ENCODE measurements at regions not wholly inside any gene's neighbourhood (a gene's known extent, or its start where the extent isn't known, plus 50 kb on each side); places are given as distances from the start of the nearest gene placed in this dataset.

GRCh38 chr20:16672299-16672698, 57.5 kb upstream of the SNRPB2 start:
- WGBS, 5 donors: 69 to 95% (median 79%) methylated on average over 4 of the region's 4 CpGs
- intact Hi-C loops (cut with DNase I; ENCODE audit: low total_unique reads): no loop called here
- Histone ChIP-seq H3K4me1 (no peaks in the 10 kb centered on the region), H3K36me3 (no peaks in the 10 kb centered on the region), H3K27me3 (replicated peaks in 1 of 7) (no peaks in the 10 kb centered on the region), H3K4me3 (no peak overlapping the region), H3K9me3 (peaks cover 0 to 40% (median 5%) of the 10 kb centered on the region in 8 donors), H3K27ac (no peak overlapping the region)
- TF ChIP-seq POLR2AphosphoS5 (IDR thresholded peaks at IDR 0.05) (no peak), CTCF (IDR thresholded peaks at IDR 0.05 in 8 of 11, conservative IDR thresholded peaks at IDR 0.05 in 3 of 11) (no peak), POLR2A (IDR thresholded peaks at IDR 0.05) (no peak)
- no peak for DNase-seq

- DNase-seq: no peak
- Histone ChIP-seq H3K27ac (no peak overlapping the region), H3K9me3 (peaks cover 0 to 39% (median 5%) of the 10 kb centered on the region in 8 donors), H3K4me3 (no peak overlapping the region), H3K4me1 (no peaks in the 10 kb centered on the region), H3K27me3 (replicated peaks in 1 of 7) (no peaks in the 10 kb centered on the region), H3K36me3 (no peaks in the 10 kb centered on the region)
- intact Hi-C loops (cut with DNase I; ENCODE audit: low total_unique reads): no loop called here
- TF ChIP-seq CTCF (IDR thresholded peaks at IDR 0.05 in 8 of 11, conservative IDR thresholded peaks at IDR 0.05 in 3 of 11) (no peak), POLR2A (IDR thresholded peaks at IDR 0.05) (no peak), POLR2AphosphoS5 (IDR thresholded peaks at IDR 0.05) (no peak)
- WGBS, 5 donors: 52 to 86% (median 77%) methylated on average over 4 of the region's 4 CpGs
These were observed 58.1 kb upstream of the SNRPB2 start for GRCh38 chr20:16671753-16672152.

GRCh38 chr20:16666272-16666671, 63.6 kb upstream of the SNRPB2 start:
- H3K27me3 ChIP-seq (replicated peaks in 1 of 7): peaks cover 0 to 11% (median 0%) of the 10 kb centered on the region in 7 donors
- no peak for DNase-seq
- peaks cover 0 to 11% (median 2%) of the 10 kb centered on the region in 8 donors for H3K9me3 ChIP-seq
- TF ChIP-seq POLR2AphosphoS5 (IDR thresholded peaks at IDR 0.05) (no peak), POLR2A (IDR thresholded peaks at IDR 0.05) (no peak), CTCF (IDR thresholded peaks at IDR 0.05 in 8 of 11, conservative IDR thresholded peaks at IDR 0.05 in 3 of 11) (no peak)
- no peaks in the 10 kb centered on the region for H3K36me3 ChIP-seq
- no peaks in the 10 kb centered on the region for H3K4me1 ChIP-seq
- intact Hi-C loops (cut with DNase I; ENCODE audit: low total_unique reads): no loop called here
- 35 to 75% (median 57%) methylated on average over 3 of the region's 3 CpGs for WGBS, 5 donors
- no peak overlapping the region for H3K27ac ChIP-seq
- no peak overlapping the region for H3K4me3 ChIP-seq

GRCh38 chr20:16664020-16664419, 65.8 kb upstream of the SNRPB2 start:
- peaks cover 0 to 6% (median 0%) of the 10 kb centered on the region in 8 donors for H3K9me3 ChIP-seq
- no peak for DNase-seq
- peaks cover 0 to 12% (median 0%) of the 10 kb centered on the region in 7 donors for H3K27me3 ChIP-seq (replicated peaks in 1 of 7)
- H3K36me3 ChIP-seq: no peaks in the 10 kb centered on the region
- no peak overlapping the region for H3K4me3 ChIP-seq
- TF ChIP-seq CTCF (IDR thresholded peaks at IDR 0.05 in 8 of 11, conservative IDR thresholded peaks at IDR 0.05 in 3 of 11) (no peak), POLR2A (IDR thresholded peaks at IDR 0.05) (no peak), POLR2AphosphoS5 (IDR thresholded peaks at IDR 0.05) (no peak)
- 68 to 87% (median 82%) methylated on average over 4 of the region's 4 CpGs for WGBS, 5 donors
- H3K27ac ChIP-seq: no peak overlapping the region
- intact Hi-C loops (cut with DNase I; ENCODE audit: low total_unique reads): no loop called here
- no peaks in the 10 kb centered on the region for H3K4me1 ChIP-seq

Measured in spleen (tissue), 11 donors.